Trophoblast cell (in vitro differentiated cells and primary cell): ENCODE measurements at regions not wholly inside any gene's neighbourhood (a gene's known extent, or its start where the extent isn't known, plus 50 kb on each side); places are given as distances from the start of the nearest gene placed in this dataset.

Experiments
- DNase-seq, 2 donors: peaks; one replicate each; pipeline ENCODE4 v3.0.0-alpha.2; 2016
- H2AFZ ChIP-seq: 2 replicates; pipeline ENCODE4 v1.6.1; 2013; ENCODE audit warnings: low read length, moderate library complexity, mild to moderate bottlenecking; ENCODE audit not compliant: insufficient read depth, poor library complexity
- H2AK5ac ChIP-seq: 2 replicates; pipeline ENCODE4 v1.6.1; 2013; ENCODE audit warnings: mild to moderate bottlenecking, low read length
- H2BK120ac ChIP-seq: 2 replicates; pipeline ENCODE4 v1.6.1; 2013; ENCODE audit warnings: low read length, mild to moderate bottlenecking, moderate library complexity; ENCODE audit not compliant: insufficient read depth, poor library complexity
- H2BK12ac ChIP-seq: 2 replicates; pipeline ENCODE4 v1.6.1; 2013; ENCODE audit warnings: mild to moderate bottlenecking, low read length, moderate library complexity
- H2BK5ac ChIP-seq: 2 replicates; pipeline ENCODE4 v1.6.1; 2013; ENCODE audit warnings: low read length, low read depth, moderate library complexity, mild to moderate bottlenecking; ENCODE audit not compliant: poor library complexity
- H3K14ac ChIP-seq: 2 replicates; pipeline ENCODE4 v1.6.1; 2013; ENCODE audit warnings: mild to moderate bottlenecking, low read length
- H3K18ac ChIP-seq: 2 replicates; pipeline ENCODE4 v1.6.1; 2013; ENCODE audit warnings: mild to moderate bottlenecking, low read length
- H3K23ac ChIP-seq: 2 replicates; pipeline ENCODE4 v1.6.1; 2013; ENCODE audit warnings: low read length
- H3K27ac ChIP-seq: 2 replicates; pipeline ENCODE4 v1.5.1; 2013; ENCODE audit warnings: low read depth, mild to moderate bottlenecking, inconsistent platforms, low read length, moderate library complexity
- H3K27me3 ChIP-seq: 2 replicates; pipeline ENCODE4 v1.6.1; 2013; ENCODE audit warnings: inconsistent platforms, mild to moderate bottlenecking, low read length, moderate library complexity; ENCODE audit not compliant: insufficient read depth
- H3K36me3 ChIP-seq, 2 experiments: 1 replicate in 1 of 2; 2 replicates in 1 of 2; pipeline ENCODE4 v1.6.1; 2013; ENCODE audit warnings: low read length in 2 of 2, mild to moderate bottlenecking in 2 of 2, moderate library complexity in 1 of 2; ENCODE audit not compliant: insufficient read depth in 2 of 2, control insufficient read depth in 1 of 2
- H3K4ac ChIP-seq: 2 replicates; pipeline ENCODE4 v1.6.1; 2013; ENCODE audit warnings: low read depth, mild to moderate bottlenecking, low read length, moderate library complexity
- H3K4me1 ChIP-seq, 2 experiments: 1 replicate in 1 of 2; 2 replicates in 1 of 2; pipeline ENCODE4 v1.6.1; 2013; ENCODE audit warnings: low read length in 2 of 2, mild to moderate bottlenecking in 2 of 2, moderate library complexity in 1 of 2; ENCODE audit not compliant: insufficient read depth in 2 of 2, control insufficient read depth in 1 of 2
- H3K4me2 ChIP-seq: 2 replicates; pipeline ENCODE4 v1.6.1; 2013; ENCODE audit warnings: inconsistent platforms, mild to moderate bottlenecking, low read length, moderate library complexity
- H3K4me3 ChIP-seq: 2 replicates; pipeline ENCODE4 v1.5.1; 2013; ENCODE audit warnings: mild to moderate bottlenecking, low read depth, low read length, inconsistent platforms
- H3K79me1 ChIP-seq: one replicate; pipeline ENCODE4 v1.6.1; 2013; ENCODE audit warnings: low read length
- H3K79me2 ChIP-seq: 2 replicates; pipeline ENCODE4 v1.6.1; 2013; ENCODE audit warnings: low read length, mild to moderate bottlenecking; ENCODE audit not compliant: control insufficient read depth, insufficient read depth, poor library complexity
- H3K9ac ChIP-seq: 2 replicates; pipeline ENCODE4 v1.6.1; 2013; ENCODE audit warnings: mild to moderate bottlenecking, low read length
- H3K9me3 ChIP-seq: 2 replicates; pipeline ENCODE4 v1.6.1; 2013; ENCODE audit warnings: low read depth, mild to moderate bottlenecking, control low read depth, inconsistent platforms, low read length; ENCODE audit not compliant: insufficient read depth
- H4K12ac ChIP-seq: 2 replicates; pipeline ENCODE4 v1.6.1; 2013; ENCODE audit warnings: low read depth, mild to moderate bottlenecking, low read length, moderate library complexity
- H4K8ac ChIP-seq: 2 replicates; pipeline ENCODE4 v1.6.1; 2013; ENCODE audit warnings: low read depth, mild to moderate bottlenecking, low read length, moderate library complexity
- H4K91ac ChIP-seq: one replicate; pipeline ENCODE4 v1.6.1; 2013; ENCODE audit warnings: low read depth, mild to moderate bottlenecking, low read length, moderate library complexity
- WGBS: extraction: QIAGEN DNeasy Blood & Tissue Kit; methylation state at CpG from one replicate; pipeline ENCODE4 v1.1.7; 2013; ENCODE audit warnings: missing lambda C conversion rate; ENCODE audit not compliant: insufficient read length, insufficient coverage; ENCODE audit errors: extremely low coverage; 5-methylcytosine and 5-hydroxymethylcytosine counted together

GRCh38 chrX:69309074-69309792 is 144.0 kb upstream of the PJA1 start:
- Histone ChIP-seq H3K23ac (no peak overlapping the region), H3K79me2 (no peaks in the 10 kb centered on the region), H2BK120ac (no peak overlapping the region), H2AFZ (no peak overlapping the region), H4K91ac (no peak overlapping the region), H3K36me3 (no peaks in the 10 kb centered on the region), H3K9me3 (no peaks in the 10 kb centered on the region), H3K4me3 (no peak overlapping the region), H3K79me1 (no peaks in the 10 kb centered on the region), H3K4ac (no peak overlapping the region), H3K18ac (no peak overlapping the region), H3K27me3 (no peaks in the 10 kb centered on the region), H3K4me2 (no peak overlapping the region), H2BK5ac (no peak overlapping the region), H2BK12ac (no peak overlapping the region), H2AK5ac (no peak overlapping the region), H3K27ac (no peak overlapping the region), H3K9ac (no peak overlapping the region), H3K4me1 (no peaks in the 10 kb centered on the region), H4K12ac (no peak overlapping the region), H4K8ac (no peak overlapping the region), H3K14ac (no peak overlapping the region)
- no peak for DNase-seq
- WGBS = no CpG with 5 or more reads among the region's 7 CpGs

GRCh38 chrX:69307756-69308155 is 142.5 kb upstream of the PJA1 start:
- DNase-seq = no peak
- Histone ChIP-seq H2BK120ac (no peak overlapping the region), H3K36me3 (no peaks in the 10 kb centered on the region), H3K79me1 (no peaks in the 10 kb centered on the region), H4K12ac (no peak overlapping the region), H4K8ac (no peak overlapping the region), H3K4ac (no peak overlapping the region), H3K18ac (no peak overlapping the region), H4K91ac (no peak overlapping the region), H3K9ac (no peak overlapping the region), H3K4me2 (no peak overlapping the region), H3K79me2 (no peaks in the 10 kb centered on the region), H3K27ac (no peak overlapping the region), H2BK12ac (no peak overlapping the region), H3K27me3 (no peaks in the 10 kb centered on the region), H3K14ac (no peak overlapping the region), H2BK5ac (no peak overlapping the region), H2AK5ac (no peak overlapping the region), H3K4me1 (no peaks in the 10 kb centered on the region), H3K23ac (no peak overlapping the region), H2AFZ (no peak overlapping the region), H3K4me3 (no peak overlapping the region), H3K9me3 (no peaks in the 10 kb centered on the region)
- WGBS = no CpG with 5 or more reads among the region's 10 CpGs

- Histone ChIP-seq H3K9me3 (no peaks in the 10 kb centered on the region), H3K4me2 (no peak overlapping the region), H2BK12ac (no peak overlapping the region)
Observed at GRCh38 chrX:69307029-69307428, 141.8 kb upstream of the PJA1 start.

GRCh38 chrX:69306063-69306404 is 140.8 kb upstream of the PJA1 start:
- no peak overlapping the region for H4K91ac ChIP-seq
- H4K12ac ChIP-seq = no peak overlapping the region
- no peak overlapping the region for H2BK120ac ChIP-seq
- no peaks in the 10 kb centered on the region for H3K79me2 ChIP-seq
- H3K23ac ChIP-seq = no peak overlapping the region
- no peak for DNase-seq
- H3K27me3 ChIP-seq = no peaks in the 10 kb centered on the region
- H3K9me3 ChIP-seq = no peaks in the 10 kb centered on the region
- no peak overlapping the region for H3K14ac ChIP-seq
- no peaks in the 10 kb centered on the region for H3K79me1 ChIP-seq
- H3K4me1 ChIP-seq = no peaks in the 10 kb centered on the region
- H3K4ac ChIP-seq = no peak overlapping the region
- H3K4me3 ChIP-seq = no peak overlapping the region
- H4K8ac ChIP-seq = no peak overlapping the region
- H2BK5ac ChIP-seq = no peak overlapping the region
- no CpG with 5 or more reads among the region's 7 CpGs for WGBS
- H3K9ac ChIP-seq = no peak overlapping the region
- no peak overlapping the region for H2BK12ac ChIP-seq
- H3K18ac ChIP-seq = no peak overlapping the region
- H3K27ac ChIP-seq = no peak overlapping the region
- no peak overlapping the region for H2AFZ ChIP-seq
- H3K36me3 ChIP-seq = no peaks in the 10 kb centered on the region
- H3K4me2 ChIP-seq = peak overlapping the region; percentile 59
- no peak overlapping the region for H2AK5ac ChIP-seq

More at GRCh38 chrX:69307029-69307428, 141.8 kb upstream of the PJA1 start:
- Histone ChIP-seq H2BK5ac (no peak overlapping the region), H3K27ac (no peak overlapping the region), H4K12ac (no peak overlapping the region), H2AK5ac (no peak overlapping the region), H3K4ac (no peak overlapping the region), H3K27me3 (no peaks in the 10 kb centered on the region), H3K4me1 (no peaks in the 10 kb centered on the region), H2AFZ (no peak overlapping the region), H3K79me1 (no peaks in the 10 kb centered on the region), H3K36me3 (no peaks in the 10 kb centered on the region), H3K18ac (no peak overlapping the region), H2BK120ac (no peak overlapping the region), H4K91ac (no peak overlapping the region), H3K9ac (no peak overlapping the region), H4K8ac (no peak overlapping the region), H3K14ac (no peak overlapping the region), H3K23ac (no peak overlapping the region), H3K79me2 (no peaks in the 10 kb centered on the region), H3K4me3 (no peak overlapping the region)
- no peak for DNase-seq
- no CpG with 5 or more reads among the region's 1 CpG for WGBS
